Coronary artery (tissue), 2 donors: ENCODE measurements at regions not wholly inside any gene's neighbourhood (a gene's known extent, or its start where the extent isn't known, plus 50 kb on each side); places are given as distances from the start of the nearest gene placed in this dataset.

Source experiments
- DNase-seq: peaks from one replicate; pipeline ENCODE4 v3.0.0-alpha.2; 2017; ENCODE audit warnings: low spot score
- H3K27ac ChIP-seq, 2 donors: fragments of 200-600 bp; sonication (generic); one replicate each; pipeline ENCODE4 v1.5.1; 2016 to 2019
- H3K4me3 ChIP-seq: fragments of 200-600 bp; sonication (generic); 2 replicates; pipeline ENCODE4 v1.5.1; 2016; ENCODE audit warnings: mild to moderate bottlenecking, moderate library complexity
- TF ChIP-seq, protein P1 (sequence below): fragments of 200-600 bp; sonication (generic); IDR thresholded peaks from one replicate; pipeline ENCODE4 v1.5.1; 2019; ENCODE audit warnings: antibody characterized with exemption

- TF ChIP-seq, protein P1, sequence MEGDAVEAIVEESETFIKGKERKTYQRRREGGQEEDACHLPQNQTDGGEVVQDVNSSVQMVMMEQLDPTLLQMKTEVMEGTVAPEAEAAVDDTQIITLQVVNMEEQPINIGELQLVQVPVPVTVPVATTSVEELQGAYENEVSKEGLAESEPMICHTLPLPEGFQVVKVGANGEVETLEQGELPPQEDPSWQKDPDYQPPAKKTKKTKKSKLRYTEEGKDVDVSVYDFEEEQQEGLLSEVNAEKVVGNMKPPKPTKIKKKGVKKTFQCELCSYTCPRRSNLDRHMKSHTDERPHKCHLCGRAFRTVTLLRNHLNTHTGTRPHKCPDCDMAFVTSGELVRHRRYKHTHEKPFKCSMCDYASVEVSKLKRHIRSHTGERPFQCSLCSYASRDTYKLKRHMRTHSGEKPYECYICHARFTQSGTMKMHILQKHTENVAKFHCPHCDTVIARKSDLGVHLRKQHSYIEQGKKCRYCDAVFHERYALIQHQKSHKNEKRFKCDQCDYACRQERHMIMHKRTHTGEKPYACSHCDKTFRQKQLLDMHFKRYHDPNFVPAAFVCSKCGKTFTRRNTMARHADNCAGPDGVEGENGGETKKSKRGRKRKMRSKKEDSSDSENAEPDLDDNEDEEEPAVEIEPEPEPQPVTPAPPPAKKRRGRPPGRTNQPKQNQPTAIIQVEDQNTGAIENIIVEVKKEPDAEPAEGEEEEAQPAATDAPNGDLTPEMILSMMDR: no peak
- H3K27ac ChIP-seq: no peak overlapping the region
- no peak overlapping the region for H3K4me3 ChIP-seq
- DNase-seq: no peak
These were observed 100.0 kb upstream of the KCTD7 start for GRCh38 chr7:66528652-66529051.

- no peak overlapping the region for H3K27ac ChIP-seq
- DNase-seq: no peak
- TF ChIP-seq, protein P1: no peak
- no peak overlapping the region for H3K4me3 ChIP-seq
These were observed 98.6 kb upstream of the KCTD7 start for GRCh38 chr7:66529883-66530610.

DNA sequence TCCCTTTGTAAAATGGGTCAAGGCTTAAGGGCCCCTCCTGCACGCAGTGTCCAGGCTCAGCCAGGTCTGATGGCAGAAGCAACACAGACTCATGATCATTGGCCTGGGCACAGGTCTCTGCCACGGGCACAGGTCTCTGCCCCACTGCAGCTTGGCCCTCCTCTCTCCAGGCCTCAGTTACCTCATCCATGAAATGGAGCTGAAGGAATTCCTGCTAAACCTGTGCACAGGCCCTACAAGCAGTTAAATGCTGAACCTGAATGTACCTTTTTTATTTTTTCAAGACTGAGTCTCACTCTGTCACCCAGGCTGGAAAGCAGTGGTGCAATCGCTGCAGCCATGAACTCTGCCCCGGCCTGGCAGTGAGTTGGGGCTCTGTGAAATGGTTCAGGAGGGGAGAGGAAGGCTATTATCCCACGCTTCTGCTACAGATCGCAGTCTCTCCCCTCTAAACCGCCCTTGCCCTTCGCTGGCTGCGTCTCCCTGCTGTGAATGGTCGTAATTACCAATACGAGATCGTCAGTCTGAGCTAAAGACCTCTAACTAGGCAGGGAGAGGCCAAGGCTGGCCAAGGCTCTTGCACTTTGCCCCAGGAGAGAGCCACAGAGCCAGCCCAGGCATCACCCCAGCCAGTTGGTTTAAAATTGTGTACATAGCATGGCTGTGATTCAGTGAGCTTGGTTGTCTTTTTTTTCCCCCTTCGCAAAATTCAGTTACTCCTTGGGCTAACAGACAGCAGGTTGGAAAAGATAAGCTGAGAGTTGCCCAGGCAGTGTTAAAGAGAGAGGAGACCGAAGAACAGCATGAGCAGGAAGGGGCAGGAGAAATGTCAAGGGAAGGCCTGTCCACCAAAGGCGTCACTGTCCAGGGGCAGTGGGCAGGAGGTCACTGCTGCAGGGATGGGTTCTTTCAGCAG, 93.0 kb upstream of the KCTD7 start:
- no peak for DNase-seq
- H3K4me3 ChIP-seq: no peak overlapping the region
- no peak overlapping the region for H3K27ac ChIP-seq
- TF ChIP-seq, protein P1: no peak

DNA sequence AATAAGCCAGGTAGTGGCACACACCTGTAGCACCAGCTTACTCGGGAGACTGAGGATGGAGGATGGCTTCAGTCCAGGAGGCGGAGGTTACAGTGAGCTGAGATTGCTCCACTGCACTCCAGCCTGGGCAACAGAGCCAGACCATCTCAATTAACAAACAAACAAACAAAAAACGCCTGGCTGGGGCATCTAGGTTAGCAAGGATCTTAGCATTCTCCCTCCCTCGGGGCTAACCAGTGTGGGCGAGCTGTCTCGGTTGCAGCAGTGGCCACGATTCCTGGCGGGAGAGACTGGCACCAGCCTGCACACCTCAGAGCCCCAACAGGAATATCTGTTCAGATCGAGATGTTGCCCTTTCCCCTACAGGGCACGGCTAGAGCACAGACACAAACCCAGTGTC, 91.3 kb upstream of the KCTD7 start:
- TF ChIP-seq, protein P1: no peak
- no peak overlapping the region for H3K4me3 ChIP-seq
- no peak for DNase-seq
- no peak overlapping the region for H3K27ac ChIP-seq

DNA sequence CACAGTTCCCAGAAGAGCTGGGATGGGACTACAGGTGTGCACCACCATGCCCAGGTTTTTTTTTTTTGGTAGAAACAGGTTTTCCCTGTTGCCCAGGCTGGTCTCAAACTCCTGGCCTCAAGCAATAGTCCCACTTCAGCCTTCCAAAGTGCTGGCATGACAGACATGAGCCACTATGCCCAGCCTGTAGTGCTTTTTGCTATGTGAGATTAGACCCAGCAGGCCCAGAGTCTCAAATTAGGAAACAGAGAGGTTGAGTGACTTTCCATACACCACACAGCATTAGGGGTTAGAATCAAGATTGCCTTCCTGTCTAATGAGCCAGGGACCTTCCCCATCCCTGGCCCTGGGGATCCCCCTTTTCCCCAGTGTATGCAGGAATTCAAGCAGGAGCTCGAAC, 90.8 kb upstream of the KCTD7 start:
- Histone ChIP-seq H3K4me3 (no peak overlapping the region), H3K27ac (no peak overlapping the region)
- TF ChIP-seq, protein P1: no peak
- no peak for DNase-seq

- Histone ChIP-seq H3K4me3 (no peak overlapping the region), H3K27ac (no peak overlapping the region)
- no peak for DNase-seq
- TF ChIP-seq, protein P1: no peak
These were observed 89.4 kb upstream of the KCTD7 start for GRCh38 chr7:66539264-66539623.
